Panc1 (cell line): ENCODE measurements at regions not wholly inside any gene's neighbourhood (a gene's known extent, or its start where the extent isn't known, plus 50 kb on each side); places are given as distances from the start of the nearest gene placed in this dataset.

ENCODE experiments used
- ATAC-seq: fragments of 200-7000 bp; cut with Tn5 transposase; 2 replicates; pipeline ENCODE4 v1.9.1; 2020; ENCODE audit warnings: mild to moderate bottlenecking, moderate library complexity
- BruUV-seq: library from RNA; stranded (reverse); fragments of 400-500 nt; replicated peaks from 2 replicates; lab custom pipeline; 2021; lab: Mats Ljungman, UMichigan
- CTCF ChIA-PET: fragments of 300-600 bp; sonication (Branson Sonifier 250); formaldehyde crosslinking; loops from one replicate; lab custom pipeline; 2022; ENCODE audit warnings: antibody characterized with exemption; lab: Charles Lee
- POLR2A ChIA-PET: fragments of 300-600 bp; sonication (Branson Sonifier 250); formaldehyde crosslinking; loops from one replicate; lab custom pipeline; 2022; ENCODE audit warnings: antibody characterized with exemption; lab: Charles Lee
- DNase-seq: peaks from one replicate; pipeline ENCODE4 v3.0.0-alpha.2; 2010; ENCODE audit warnings: low read depth, low spot score
- H3K27ac ChIP-seq: 2 replicates; pipeline ENCODE4 v1.5.1; 2011; ENCODE audit warnings: mild to moderate bottlenecking, low read length, inconsistent platforms
- H3K27me3 ChIP-seq: fragments of 200-500 bp; sonication (Bioruptor generic); 2 replicates; pipeline ENCODE4 v1.6.0; 2014; ENCODE audit warnings: low read length, inconsistent platforms; ENCODE audit not compliant: control insufficient read depth, insufficient read depth
- H3K36me3 ChIP-seq: fragments of 200-500 bp; sonication (Bioruptor generic); 2 replicates; pipeline ENCODE4 v1.5.1; 2014; ENCODE audit warnings: inconsistent platforms, mild to moderate bottlenecking, low read length, moderate library complexity; ENCODE audit not compliant: control insufficient read depth, insufficient read depth
- H3K4me1 ChIP-seq: 2 replicates; pipeline ENCODE4 v1.5.1; 2011; ENCODE audit warnings: inconsistent platforms, mild to moderate bottlenecking, low read length, moderate library complexity; ENCODE audit not compliant: control insufficient read depth, insufficient read depth
- H3K4me3 ChIP-seq, 2 experiments: 2 replicates each; pipeline ENCODE4 v1.5.1; 2011 to 2012; ENCODE audit warnings: low read depth in 2 of 2, low read length in 2 of 2, mild to moderate bottlenecking in 2 of 2, inconsistent platforms in 1 of 2, moderate library complexity in 1 of 2
- H3K9me3 ChIP-seq: fragments of 200-500 bp; sonication (Bioruptor generic); 2 replicates; pipeline ENCODE4 v1.5.1; 2014; ENCODE audit warnings: low read depth, mild to moderate bottlenecking, inconsistent platforms, low read length, moderate library complexity; ENCODE audit not compliant: control insufficient read depth, insufficient read depth
- POLR2AphosphoS5 ChIP-seq: IDR thresholded peaks from 2 replicates; pipeline ENCODE4 v1.6.1; 2012; ENCODE audit warnings: mild to moderate bottlenecking, low read depth, low read length, moderate library complexity
- SIN3A ChIP-seq: IDR thresholded peaks from 2 replicates; pipeline ENCODE4 v1.6.1; 2012; ENCODE audit warnings: low read depth, mild to moderate bottlenecking, low read length, moderate library complexity, borderline replicate concordance; ENCODE audit not compliant: insufficient read depth
- TCF7L2 ChIP-seq: IDR thresholded peaks from 2 replicates; pipeline ENCODE4 v1.6.1; 2011; ENCODE audit warnings: mild to moderate bottlenecking, low read depth, low read length, inconsistent platforms
- in situ Hi-C: cut with HindIII; loops from 2 replicates; pipeline ENCODE4 v1.10.0; 2016; ENCODE audit warnings: low sequenced_read_pairs, low pct_unique_long_range_greater_than_20kb
- intact Hi-C: fragments of 100-400 bp; cut with micrococcal nuclease; formaldehyde crosslinking; loops from one replicate; pipeline ENCODE4 v1.10.0; 2022; ENCODE audit not compliant: unreplicated experiment
- TF ChIP-seq, protein P1 (sequence below): fragments of 450-650 bp; IDR thresholded peaks from 2 replicates; pipeline ENCODE4 v1.5.1; 2017; ENCODE audit warnings: mild to moderate bottlenecking
- TF ChIP-seq, protein P2 (sequence below), 2 experiments: IDR thresholded peaks; 2 replicates each; pipeline ENCODE4 v1.6.1; 2011 to 2012; ENCODE audit warnings: low read depth in 2 of 2, control low read depth in 1 of 2, low read length in 1 of 2, mild to moderate bottlenecking in 1 of 2, moderate library complexity in 1 of 2; ENCODE audit not compliant: insufficient read depth in 1 of 2

DNA sequence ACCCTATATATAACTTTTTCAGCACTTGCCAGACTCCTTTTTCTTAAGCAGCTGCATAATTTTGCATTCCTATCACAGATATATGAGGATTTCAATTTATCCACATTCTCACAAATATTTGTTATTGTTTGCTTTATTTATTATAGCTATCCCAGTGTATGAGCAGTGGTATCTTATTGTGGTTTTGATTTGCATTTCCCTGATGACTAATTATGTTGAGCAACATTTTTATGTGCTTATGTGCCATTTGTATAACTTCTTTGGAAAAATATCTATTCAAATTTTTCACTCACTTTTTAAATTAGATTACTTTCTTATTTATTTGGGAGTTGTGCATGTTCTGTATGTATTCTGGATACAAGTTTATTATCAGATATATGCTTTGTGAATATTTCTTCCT, 361.9 kb downstream of the KCTD8 start:
- ChIA-PET POLR2A (no interaction called here), CTCF (no interaction called here)
- intact Hi-C loops (no loop called here), in situ Hi-C loops (no loop called here)
- Histone ChIP-seq H3K4me3 (no peak overlapping the region), H3K27me3 (no peaks in the 10 kb centered on the region), H3K4me1 (no peaks in the 10 kb centered on the region), H3K36me3 (no peaks in the 10 kb centered on the region), H3K9me3 (no peaks in the 10 kb centered on the region), H3K27ac (no peak overlapping the region)
- ATAC-seq (no peak), DNase-seq (no peak)
- no TSS peak for BruUV-seq
- TF ChIP-seq, protein P1, sequence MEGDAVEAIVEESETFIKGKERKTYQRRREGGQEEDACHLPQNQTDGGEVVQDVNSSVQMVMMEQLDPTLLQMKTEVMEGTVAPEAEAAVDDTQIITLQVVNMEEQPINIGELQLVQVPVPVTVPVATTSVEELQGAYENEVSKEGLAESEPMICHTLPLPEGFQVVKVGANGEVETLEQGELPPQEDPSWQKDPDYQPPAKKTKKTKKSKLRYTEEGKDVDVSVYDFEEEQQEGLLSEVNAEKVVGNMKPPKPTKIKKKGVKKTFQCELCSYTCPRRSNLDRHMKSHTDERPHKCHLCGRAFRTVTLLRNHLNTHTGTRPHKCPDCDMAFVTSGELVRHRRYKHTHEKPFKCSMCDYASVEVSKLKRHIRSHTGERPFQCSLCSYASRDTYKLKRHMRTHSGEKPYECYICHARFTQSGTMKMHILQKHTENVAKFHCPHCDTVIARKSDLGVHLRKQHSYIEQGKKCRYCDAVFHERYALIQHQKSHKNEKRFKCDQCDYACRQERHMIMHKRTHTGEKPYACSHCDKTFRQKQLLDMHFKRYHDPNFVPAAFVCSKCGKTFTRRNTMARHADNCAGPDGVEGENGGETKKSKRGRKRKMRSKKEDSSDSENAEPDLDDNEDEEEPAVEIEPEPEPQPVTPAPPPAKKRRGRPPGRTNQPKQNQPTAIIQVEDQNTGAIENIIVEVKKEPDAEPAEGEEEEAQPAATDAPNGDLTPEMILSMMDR: no peak
- TF ChIP-seq POLR2AphosphoS5: no peak

DNA sequence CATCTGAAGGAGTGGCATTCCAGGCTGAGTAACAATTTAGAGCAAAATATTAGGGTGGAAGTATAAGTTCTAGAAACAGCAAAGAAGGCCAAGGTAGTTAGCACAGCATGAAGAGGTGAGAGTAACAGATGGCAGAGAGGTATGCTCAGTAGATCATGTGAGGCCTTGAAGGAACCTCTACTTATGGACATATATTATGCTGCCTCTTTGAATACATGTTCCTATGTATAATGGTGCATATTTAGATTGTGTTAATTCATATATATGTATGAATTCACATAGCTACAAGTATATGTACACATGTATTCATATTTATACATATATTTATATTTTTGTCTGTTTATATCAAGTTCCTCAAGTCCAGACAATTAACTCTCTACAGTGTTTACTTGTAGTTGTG, 355.2 kb downstream of the KCTD8 start:
- in situ Hi-C loops: no loop called here
- ChIA-PET CTCF (no interaction called here), POLR2A (no interaction called here)
- TF ChIP-seq TCF7L2 (no peak), SIN3A (no peak), POLR2AphosphoS5 (no peak)
- TF ChIP-seq, protein P2, sequence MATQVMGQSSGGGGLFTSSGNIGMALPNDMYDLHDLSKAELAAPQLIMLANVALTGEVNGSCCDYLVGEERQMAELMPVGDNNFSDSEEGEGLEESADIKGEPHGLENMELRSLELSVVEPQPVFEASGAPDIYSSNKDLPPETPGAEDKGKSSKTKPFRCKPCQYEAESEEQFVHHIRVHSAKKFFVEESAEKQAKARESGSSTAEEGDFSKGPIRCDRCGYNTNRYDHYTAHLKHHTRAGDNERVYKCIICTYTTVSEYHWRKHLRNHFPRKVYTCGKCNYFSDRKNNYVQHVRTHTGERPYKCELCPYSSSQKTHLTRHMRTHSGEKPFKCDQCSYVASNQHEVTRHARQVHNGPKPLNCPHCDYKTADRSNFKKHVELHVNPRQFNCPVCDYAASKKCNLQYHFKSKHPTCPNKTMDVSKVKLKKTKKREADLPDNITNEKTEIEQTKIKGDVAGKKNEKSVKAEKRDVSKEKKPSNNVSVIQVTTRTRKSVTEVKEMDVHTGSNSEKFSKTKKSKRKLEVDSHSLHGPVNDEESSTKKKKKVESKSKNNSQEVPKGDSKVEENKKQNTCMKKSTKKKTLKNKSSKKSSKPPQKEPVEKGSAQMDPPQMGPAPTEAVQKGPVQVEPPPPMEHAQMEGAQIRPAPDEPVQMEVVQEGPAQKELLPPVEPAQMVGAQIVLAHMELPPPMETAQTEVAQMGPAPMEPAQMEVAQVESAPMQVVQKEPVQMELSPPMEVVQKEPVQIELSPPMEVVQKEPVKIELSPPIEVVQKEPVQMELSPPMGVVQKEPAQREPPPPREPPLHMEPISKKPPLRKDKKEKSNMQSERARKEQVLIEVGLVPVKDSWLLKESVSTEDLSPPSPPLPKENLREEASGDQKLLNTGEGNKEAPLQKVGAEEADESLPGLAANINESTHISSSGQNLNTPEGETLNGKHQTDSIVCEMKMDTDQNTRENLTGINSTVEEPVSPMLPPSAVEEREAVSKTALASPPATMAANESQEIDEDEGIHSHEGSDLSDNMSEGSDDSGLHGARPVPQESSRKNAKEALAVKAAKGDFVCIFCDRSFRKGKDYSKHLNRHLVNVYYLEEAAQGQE (IDR thresholded peaks at IDR 0.05; ENCODE audit: insufficient read depth in 1 of 2, low read depth in 2 of 2, low read length in 1 of 2): no peak
- TF ChIP-seq, protein P1: no peak
- DNase-seq: no peak
- Histone ChIP-seq H3K4me1 (no peaks in the 10 kb centered on the region), H3K4me3 (no peak overlapping the region), H3K27ac (no peak overlapping the region), H3K27me3 (no peaks in the 10 kb centered on the region), H3K9me3 (no peaks in the 10 kb centered on the region), H3K36me3 (no peaks in the 10 kb centered on the region)
- no TSS peak for BruUV-seq
- ATAC-seq: no peak
- intact Hi-C loops: no loop called here

DNA sequence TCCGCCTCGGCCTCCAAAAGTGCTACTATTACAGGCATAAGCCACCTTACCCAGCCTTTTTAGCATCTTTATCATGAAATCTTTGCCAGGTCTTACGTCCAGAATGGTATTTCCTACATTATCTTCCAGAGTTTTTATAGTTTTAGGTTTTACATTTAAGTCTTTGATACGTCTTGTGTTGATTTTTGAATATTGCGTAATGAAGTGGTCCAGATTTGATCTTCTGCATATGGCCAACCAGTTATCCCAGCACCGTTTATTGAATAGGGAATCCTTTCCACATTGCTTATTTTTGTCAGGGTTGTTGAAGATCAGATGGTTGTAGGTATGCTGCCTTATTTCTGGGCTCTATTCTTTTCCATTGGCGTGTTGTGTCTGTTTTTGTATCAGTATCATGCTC, 349.6 kb downstream of the KCTD8 start:
- TF ChIP-seq, protein P2 (IDR thresholded peaks at IDR 0.05; ENCODE audit: insufficient read depth in 1 of 2, low read depth in 2 of 2, low read length in 1 of 2): no peak
- TF ChIP-seq SIN3A: no peak
- no peak for TF ChIP-seq TCF7L2
- no peak for TF ChIP-seq POLR2AphosphoS5
- TF ChIP-seq, protein P1: no peak
- Histone ChIP-seq H3K27ac (no peak overlapping the region), H3K27me3 (no peaks in the 10 kb centered on the region), H3K4me3 (no peak overlapping the region), H3K4me1 (no peaks in the 10 kb centered on the region), H3K36me3 (no peaks in the 10 kb centered on the region), H3K9me3 (no peaks in the 10 kb centered on the region)
- no TSS peak for BruUV-seq
- intact Hi-C loops: no loop called here
- DNase-seq (no peak), ATAC-seq (no peak)
- ChIA-PET POLR2A (no interaction called here), CTCF (no interaction called here)
- in situ Hi-C loops: no loop called here
